ENCODE measurements at regions not wholly inside any gene's neighbourhood (a gene's known extent, or its start where the extent isn't known, plus 50 kb on each side); places are given as distances from the start of the nearest gene placed in this dataset.

DNA sequence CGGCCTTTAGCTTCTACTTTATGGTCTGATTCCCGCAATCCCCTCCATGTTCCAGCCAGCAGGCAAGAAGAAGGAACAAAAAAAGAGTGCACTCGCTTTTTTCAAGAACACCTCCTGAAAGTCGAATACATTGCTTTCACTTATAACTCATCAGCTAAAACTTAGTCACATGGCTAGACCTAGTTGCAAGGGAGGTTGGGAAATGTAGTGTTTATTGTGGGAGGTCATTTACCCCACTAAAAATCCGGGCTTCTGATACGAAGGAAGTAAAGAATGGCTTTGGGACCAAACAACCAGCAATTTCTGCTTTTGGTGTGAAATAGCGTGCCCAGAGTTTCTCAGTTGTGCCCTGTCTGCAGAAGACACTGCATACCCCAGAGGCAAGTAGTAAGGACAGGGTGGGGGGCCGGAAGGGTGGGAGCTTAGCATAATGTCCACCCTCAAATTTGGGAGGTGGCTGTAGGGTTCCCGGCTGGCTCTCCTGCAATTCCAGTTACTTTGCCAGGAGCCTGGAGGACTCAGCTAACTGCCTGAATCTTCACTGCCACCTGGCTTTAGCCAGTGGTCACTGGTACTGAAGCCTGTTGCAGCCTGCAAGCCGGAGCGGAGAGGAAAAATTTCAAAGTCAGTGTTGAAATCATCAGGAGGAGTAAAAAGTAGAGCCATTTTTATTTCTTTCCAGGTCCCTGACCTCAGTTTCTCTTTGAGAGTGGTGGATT is 57.7 kb upstream of the F3 start:
- Histone ChIP-seq H2BK5ac (ENCODE audit: low read depth, low read length, poor library complexity, severe bottlenecking) (no peak overlapping the region), H3K4me3 (ENCODE audit: insufficient read depth, low read depth, low read length) (no peak overlapping the region), H3K27me3 (ENCODE audit: control insufficient read depth, insufficient read depth, low read length) (peaks cover 3% of the 10 kb centered on the region), H4K91ac (ENCODE audit: insufficient read depth, low read depth, low read length) (peak overlapping the region; percentile 25; the same call in 1 of the 2 replicates), H3K14ac (replicated peaks; ENCODE audit: low read depth, low read length) (0 out of 2 replicates have a peak overlapping the region, but pooled peaks have one; percentile 47), H3K27ac (ENCODE audit: insufficient read depth, low read length) (no peak overlapping the region), H3K18ac (ENCODE audit: low read depth, low read length) (peak overlapping the region; percentile 33; the same call in 1 of the 2 replicates), H3K9me3 (ENCODE audit: control insufficient read depth, insufficient read depth, low read length) (0 out of 2 replicates have a peak, but pooled peaks cover 5% of the 10 kb centered on the region), H4K20me1 (ENCODE audit: insufficient read depth, low read length) (no peaks in the 10 kb centered on the region), H3K4ac (ENCODE audit: low read depth, low read length) (peak overlapping the region; percentile 34; the same call in 1 of the 2 replicates), H3K9me1 (ENCODE audit: insufficient read depth, low read length) (peaks cover 6% of the 10 kb centered on the region; the same call in 1 of the 2 replicates), H2AK5ac (ENCODE audit: low read depth, low read length) (peak overlapping the region; percentile 65), H2BK120ac (ENCODE audit: low read depth, low read length) (peak overlapping the region; percentile 77), H3K79me1 (ENCODE audit: low read depth in 1 of 2, low read length in 2 of 2) (no peaks in the 10 kb centered on the region), H4K5ac (ENCODE audit: low read depth, low read length) (peak overlapping the region; percentile 33; the same call in 1 of the 2 replicates), H2AFZ (replicated peaks; ENCODE audit: low read length, poor library complexity) (no peak overlapping the region), H2BK20ac (ENCODE audit: low read depth, low read length) (peak overlapping the region; percentile 70), H3K36me3 (ENCODE audit: control insufficient read depth, insufficient read depth, low read length) (no peaks in the 10 kb centered on the region), H3K9ac (ENCODE audit: low read depth, low read length) (no peak overlapping the region), H2BK15ac (ENCODE audit: low read depth, low read length) (peak overlapping the region; percentile 74; the same call in 2 of the 3 replicates), H4K8ac (ENCODE audit: low read depth in 2 of 2, low read length in 2 of 2) (peak overlapping the region in 1 of 2 experiments; percentile 27; a peak in 1 of 4 replicates), H3K56ac (ENCODE audit: extremely low read depth, insufficient read depth, low read length) (no peak overlapping the region), H3K23ac (ENCODE audit: low read depth, low read length) (no peak overlapping the region), H3K4me2 (ENCODE audit: low read depth, low read length) (no peak overlapping the region), H2AK9ac (replicated peaks; ENCODE audit: low read depth, low read length, poor library complexity) (no peak overlapping the region), H3K4me1 (ENCODE audit: control insufficient read depth, insufficient read depth, low read length) (peaks cover 14% of the 10 kb centered on the region)
- dilution Hi-C loops (cut with HindIII; ENCODE audit: low sequenced_read_pairs, unreplicated experiment), result no loop called here
- 72% methylated on average over 3 of the region's 11 CpGs; no CpG with 5 or more reads in 1 of the 2 experiments for WGBS, 2 experiments (ENCODE audit: extremely low coverage in 2 of 2, insufficient read length in 1 of 2)
- CTCF ChIA-PET, result interaction anchor here (0.6 to 2.2 kb wide), 4 partner anchors 9 to 203 kb away, joined by 4 to 6 read pairs (median 4); no protein-coding TSS in a partner anchor
- TF ChIP-seq RAD21 (IDR thresholded peaks at IDR 0.05; ENCODE audit: low read length) (peak; percentile 67), MAZ (IDR thresholded peaks at IDR 0.05; ENCODE audit: borderline replicate concordance, low read depth, low read length) (no peak), SMC3 (IDR thresholded peaks at IDR 0.05; ENCODE audit: low read depth, low read length) (peak; percentile 55), POLR2A (IDR thresholded peaks at IDR 0.05; ENCODE audit: low read depth, low read length) (no peak), USF2 (IDR thresholded peaks at IDR 0.05; ENCODE audit: low read depth, low read length) (peak; percentile 42)
- TF ChIP-seq, protein P1, sequence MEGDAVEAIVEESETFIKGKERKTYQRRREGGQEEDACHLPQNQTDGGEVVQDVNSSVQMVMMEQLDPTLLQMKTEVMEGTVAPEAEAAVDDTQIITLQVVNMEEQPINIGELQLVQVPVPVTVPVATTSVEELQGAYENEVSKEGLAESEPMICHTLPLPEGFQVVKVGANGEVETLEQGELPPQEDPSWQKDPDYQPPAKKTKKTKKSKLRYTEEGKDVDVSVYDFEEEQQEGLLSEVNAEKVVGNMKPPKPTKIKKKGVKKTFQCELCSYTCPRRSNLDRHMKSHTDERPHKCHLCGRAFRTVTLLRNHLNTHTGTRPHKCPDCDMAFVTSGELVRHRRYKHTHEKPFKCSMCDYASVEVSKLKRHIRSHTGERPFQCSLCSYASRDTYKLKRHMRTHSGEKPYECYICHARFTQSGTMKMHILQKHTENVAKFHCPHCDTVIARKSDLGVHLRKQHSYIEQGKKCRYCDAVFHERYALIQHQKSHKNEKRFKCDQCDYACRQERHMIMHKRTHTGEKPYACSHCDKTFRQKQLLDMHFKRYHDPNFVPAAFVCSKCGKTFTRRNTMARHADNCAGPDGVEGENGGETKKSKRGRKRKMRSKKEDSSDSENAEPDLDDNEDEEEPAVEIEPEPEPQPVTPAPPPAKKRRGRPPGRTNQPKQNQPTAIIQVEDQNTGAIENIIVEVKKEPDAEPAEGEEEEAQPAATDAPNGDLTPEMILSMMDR (conservative IDR thresholded peaks at IDR 0.05; ENCODE audit: low read depth, low read length), result peak; percentile 54
- TF ChIP-seq, protein P2, sequence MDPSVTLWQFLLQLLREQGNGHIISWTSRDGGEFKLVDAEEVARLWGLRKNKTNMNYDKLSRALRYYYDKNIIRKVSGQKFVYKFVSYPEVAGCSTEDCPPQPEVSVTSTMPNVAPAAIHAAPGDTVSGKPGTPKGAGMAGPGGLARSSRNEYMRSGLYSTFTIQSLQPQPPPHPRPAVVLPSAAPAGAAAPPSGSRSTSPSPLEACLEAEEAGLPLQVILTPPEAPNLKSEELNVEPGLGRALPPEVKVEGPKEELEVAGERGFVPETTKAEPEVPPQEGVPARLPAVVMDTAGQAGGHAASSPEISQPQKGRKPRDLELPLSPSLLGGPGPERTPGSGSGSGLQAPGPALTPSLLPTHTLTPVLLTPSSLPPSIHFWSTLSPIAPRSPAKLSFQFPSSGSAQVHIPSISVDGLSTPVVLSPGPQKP (IDR thresholded peaks at IDR 0.05; ENCODE audit: borderline replicate concordance, low read depth, low read length), result no peak
- peak; percentile 51 for DNase-seq
- in situ Hi-C loops (cut with MboI; ENCODE audit: low sequenced_read_pairs), result no loop called here
- intact Hi-C loops (cut with micrococcal nuclease), result loop anchor here (1.0 to 2.0 kb wide), 3 partner anchors 54 to 203 kb away; no protein-coding TSS in a partner anchor
- BruUV-seq (replicated peaks), result no TSS peak
- ATAC-seq (ENCODE audit: low read depth), result peak; percentile 42
- POLR2A ChIA-PET (ENCODE audit: unreplicated experiment), result interaction anchor here (0.6 to 3.4 kb wide), 2 partner anchors 39 to 58 kb away, joined by 3 to 25 read pairs; partner anchors contain the start of gene F3
